HG03097 (cell line): ENCODE measurements at regions not wholly inside any gene's neighbourhood (a gene's known extent, or its start where the extent isn't known, plus 50 kb on each side); places are given as distances from the start of the nearest gene placed in this dataset.
"Not testable (repeated sequence)": the region's sequence is repeated elsewhere in the genome, so short reads cannot be mapped to it uniquely, and the experiment has no call there.

Experiments used
- ATAC-seq: cut with Tn5 transposase; IDR thresholded peaks from one replicate; pipeline ENCODE4 v1.9.1; 2021; ENCODE audit not compliant: unreplicated experiment, low FRiP score

DNA sequence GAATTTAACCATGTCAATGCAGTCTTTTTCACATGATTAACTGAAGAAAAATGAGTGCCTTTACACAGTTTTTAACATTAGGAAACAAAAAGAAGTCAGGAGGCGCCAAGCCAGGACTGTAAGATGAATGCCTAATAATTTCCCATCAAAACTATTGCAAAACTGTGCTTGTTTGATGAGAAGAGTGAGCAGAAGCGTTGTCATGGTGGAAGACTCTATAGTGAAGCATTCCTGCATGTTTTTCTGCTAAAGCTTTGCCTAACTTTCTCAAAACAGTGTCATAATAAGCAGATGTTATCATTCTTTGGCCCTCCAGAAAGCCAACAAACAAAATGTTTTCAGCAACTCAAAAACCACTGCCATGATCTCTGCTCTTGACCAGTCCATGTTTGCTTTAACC is 156.8 kb upstream of the CDIN1 start:
- no peak for ATAC-seq

DNA sequence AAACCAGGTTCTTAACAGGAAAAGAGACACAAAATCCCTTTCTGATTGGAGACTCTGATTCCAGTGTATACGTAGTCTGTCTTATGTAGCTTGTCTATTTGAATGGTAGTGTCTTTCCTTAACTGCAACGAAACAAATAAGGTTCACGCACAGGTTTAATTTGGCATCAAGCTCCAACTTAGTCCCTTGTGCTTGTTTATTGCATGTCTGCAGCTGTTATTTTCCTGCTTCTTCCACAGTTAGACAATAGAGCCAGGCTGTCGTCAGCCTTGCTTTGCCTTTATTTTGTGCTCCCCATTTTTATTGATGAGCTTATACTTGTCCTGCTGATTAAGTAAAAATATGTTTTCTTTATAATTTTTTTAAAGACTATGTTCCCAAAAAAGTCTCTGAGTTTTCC is 152.7 kb upstream of the CDIN1 start:
- no peak for ATAC-seq

- ATAC-seq = no peak
Measured at GRCh38 chr15:36428102-36428845, 151.2 kb upstream of the CDIN1 start.

- ATAC-seq = no peak
Measured at GRCh38 chr15:36429707-36430106, 149.7 kb upstream of the CDIN1 start.

- no peak for ATAC-seq
Measured at GRCh38 chr15:36430280-36430679, 149.1 kb upstream of the CDIN1 start.

GRCh38 chr15:36430726-36431265 is 148.6 kb upstream of the CDIN1 start:
- no peak for ATAC-seq

GRCh38 chr15:36432161-36432560 is 147.3 kb upstream of the CDIN1 start:
- ATAC-seq = no peak

DNA sequence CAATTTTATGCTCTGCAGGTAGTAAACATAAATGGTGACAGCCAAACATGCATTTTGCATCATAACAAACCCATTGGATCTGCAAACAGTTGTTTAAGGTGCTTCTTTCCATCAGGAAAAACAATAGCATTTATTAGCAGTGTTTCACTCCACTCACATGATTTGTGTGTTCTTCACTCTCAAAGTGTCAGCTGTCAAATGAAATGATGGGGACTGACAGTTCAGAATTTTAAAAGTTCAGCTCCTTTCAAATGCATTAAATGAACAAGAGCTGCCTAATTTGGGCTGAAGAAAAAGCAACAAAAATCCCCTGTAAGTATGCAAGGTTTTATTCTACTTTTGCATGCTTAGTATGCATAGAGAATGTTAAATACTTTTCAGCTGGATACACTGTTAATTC is 145.2 kb upstream of the CDIN1 start:
- ATAC-seq = no peak

DNA sequence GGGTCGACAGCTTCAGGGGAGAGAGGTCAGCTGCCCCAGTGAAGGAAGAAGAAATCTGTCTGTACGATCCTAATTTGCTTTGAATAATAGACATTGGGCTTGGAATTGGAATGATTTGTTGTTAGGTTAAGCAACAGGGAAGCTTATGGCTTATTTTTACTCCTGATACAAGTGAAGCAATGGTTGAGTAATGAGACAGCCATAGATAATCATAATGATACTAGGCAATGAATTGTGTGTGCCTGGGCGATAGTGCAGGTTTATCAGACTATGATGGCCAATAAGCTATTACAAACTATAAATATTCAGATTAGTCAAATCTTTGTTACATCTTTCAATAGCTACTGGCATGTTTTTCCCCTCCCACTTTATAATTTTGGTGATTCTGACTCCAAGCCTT is 140.9 kb upstream of the CDIN1 start:
- ATAC-seq = no peak

DNA sequence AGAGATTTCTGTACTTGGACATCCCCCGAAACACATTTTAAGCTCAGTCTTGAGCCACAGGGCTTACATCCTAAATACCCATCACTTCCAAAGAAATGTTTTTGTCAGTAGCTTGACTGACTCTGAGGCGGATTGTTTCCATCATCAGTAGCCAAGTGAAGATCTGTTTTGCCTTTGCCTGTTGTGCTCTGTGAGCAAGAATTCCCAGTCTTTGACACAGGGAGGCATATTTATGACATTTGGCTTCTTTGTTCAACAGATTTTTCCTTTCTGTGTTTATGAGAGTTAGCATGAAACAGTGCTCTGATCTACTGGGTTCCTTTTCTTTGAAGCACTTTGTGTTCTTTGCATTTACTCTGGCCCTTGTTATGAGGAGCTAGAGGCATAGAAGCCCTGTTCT is 132.1 kb upstream of the CDIN1 start:
- no peak for ATAC-seq

DNA sequence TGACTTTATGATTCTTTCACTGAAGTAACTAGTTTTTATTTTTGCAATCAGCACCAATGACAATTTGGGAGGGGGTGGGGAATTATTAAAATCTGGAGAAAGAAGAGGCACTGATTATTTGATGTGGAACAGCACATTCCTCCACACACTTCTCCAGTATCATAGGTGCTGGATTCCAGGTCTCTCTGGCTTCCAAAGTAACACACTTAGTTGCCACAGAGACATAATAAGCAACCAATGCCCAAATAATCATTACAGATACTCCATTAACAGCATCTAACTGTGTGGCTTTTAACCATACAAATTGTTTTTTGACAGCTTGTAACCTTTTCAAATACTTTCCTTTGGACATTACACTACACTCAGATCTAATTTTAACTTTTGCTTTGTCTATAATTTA is 131.0 kb upstream of the CDIN1 start:
- no peak for ATAC-seq

- no peak for ATAC-seq
Measured at GRCh38 chr15:36449084-36449661, 130.3 kb upstream of the CDIN1 start.

DNA sequence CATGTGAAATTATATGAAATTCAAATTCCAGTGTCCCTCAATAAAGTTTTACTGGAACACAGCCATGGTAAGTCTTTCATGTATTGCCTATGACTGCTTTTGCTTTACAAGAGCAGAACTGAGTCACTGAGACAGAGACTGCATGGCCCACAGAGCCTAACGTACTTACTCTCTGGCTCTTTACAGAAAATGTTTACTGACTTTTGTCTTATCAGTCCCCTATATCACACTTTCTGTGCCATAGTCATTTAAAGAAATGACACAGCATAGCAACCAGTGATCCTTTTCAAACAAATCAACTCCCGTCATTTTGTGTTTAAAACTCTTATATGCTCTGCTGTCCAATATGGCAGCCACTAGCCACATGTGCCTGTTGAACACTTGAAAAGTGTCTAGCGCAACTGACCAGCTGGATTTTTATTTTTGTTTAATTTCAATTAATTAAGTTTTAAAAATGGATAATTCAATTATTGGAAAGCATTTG is 129.7 kb upstream of the CDIN1 start:
- ATAC-seq = no peak

DNA sequence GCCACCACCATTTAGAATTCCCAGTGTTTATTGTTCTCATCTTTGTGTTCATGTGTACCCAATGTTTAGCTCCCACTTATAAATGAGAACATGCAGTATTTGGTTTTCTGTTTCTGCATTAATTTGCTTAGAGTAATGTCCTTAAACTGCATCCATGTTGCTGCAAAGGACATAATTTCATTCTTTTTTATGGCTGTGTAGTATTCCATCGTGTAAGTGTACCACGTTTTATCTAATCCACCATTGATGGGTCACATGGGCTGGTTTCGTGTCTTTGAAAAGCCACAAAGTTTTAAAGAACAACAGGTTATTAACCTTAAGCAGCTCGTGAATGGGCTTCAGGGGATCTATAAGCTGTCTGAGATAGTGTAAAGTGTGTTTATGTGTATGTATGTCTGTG is 125.2 kb upstream of the CDIN1 start:
- not testable (repeated sequence) for ATAC-seq

GRCh38 chr15:36458411-36458810 is 121.0 kb upstream of the CDIN1 start:
- no peak for ATAC-seq

DNA sequence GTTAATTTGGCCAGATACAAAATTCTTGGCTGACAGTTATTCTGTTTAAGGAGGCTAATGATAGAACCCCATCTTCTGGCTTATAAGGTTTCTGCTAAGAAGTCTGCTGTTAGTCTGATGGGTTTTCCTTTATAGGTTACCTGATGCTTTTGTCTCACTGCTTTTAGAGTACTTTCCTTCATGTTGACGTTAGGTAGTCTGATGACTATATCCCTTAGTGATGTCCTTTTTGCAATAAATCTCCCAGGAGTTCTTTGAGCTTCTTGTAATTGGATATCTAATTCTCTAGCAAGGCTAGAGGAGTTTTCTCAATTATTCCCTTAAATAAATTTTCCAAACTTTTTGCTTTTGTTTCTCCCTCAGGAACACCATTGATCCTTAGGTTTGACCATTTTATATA is 114.1 kb upstream of the CDIN1 start:
- ATAC-seq = no peak

DNA sequence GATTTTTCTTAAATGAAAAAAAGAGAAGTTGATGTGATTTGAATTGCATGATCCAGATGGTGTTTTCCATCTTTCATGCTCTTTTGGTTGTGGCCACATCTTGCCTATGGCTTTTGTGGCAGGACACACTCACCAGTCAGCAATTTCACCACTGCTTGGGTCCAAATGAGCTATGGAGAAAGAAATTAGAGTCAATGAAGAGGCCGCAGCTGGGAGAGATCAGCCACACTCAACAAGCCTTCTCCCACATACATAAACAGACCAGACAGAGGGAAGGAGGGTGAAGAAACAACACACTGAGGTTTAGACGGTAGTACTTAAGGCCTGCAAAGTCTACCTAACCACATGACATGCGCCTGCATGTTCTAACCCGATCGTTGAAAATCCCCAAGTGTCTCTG is 110.7 kb upstream of the CDIN1 start:
- ATAC-seq = no peak

GRCh38 chr15:36469311-36469966 is 110.0 kb upstream of the CDIN1 start:
- no peak for ATAC-seq

- ATAC-seq = no peak
Measured at GRCh38 chr15:36472672-36473071, 106.8 kb upstream of the CDIN1 start.

DNA sequence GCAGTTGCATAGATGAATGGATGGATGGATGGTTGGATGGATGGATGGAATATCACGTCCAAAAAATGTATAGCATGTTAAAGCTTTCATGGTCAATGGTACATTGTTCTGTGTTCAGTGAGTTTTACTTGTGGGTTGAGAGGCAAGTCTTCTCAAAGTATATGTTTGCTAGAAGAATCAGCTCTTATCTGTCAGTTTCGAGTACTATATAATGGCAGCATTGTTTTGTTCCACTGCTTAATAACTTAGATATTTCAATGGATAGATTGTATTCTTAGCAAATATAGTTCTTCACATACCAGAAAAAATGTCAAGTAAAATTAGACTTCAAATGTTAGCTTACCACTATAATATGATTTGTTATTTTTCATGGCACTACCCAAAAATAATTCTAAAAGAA is 100.9 kb upstream of the CDIN1 start:
- ATAC-seq = no peak

DNA sequence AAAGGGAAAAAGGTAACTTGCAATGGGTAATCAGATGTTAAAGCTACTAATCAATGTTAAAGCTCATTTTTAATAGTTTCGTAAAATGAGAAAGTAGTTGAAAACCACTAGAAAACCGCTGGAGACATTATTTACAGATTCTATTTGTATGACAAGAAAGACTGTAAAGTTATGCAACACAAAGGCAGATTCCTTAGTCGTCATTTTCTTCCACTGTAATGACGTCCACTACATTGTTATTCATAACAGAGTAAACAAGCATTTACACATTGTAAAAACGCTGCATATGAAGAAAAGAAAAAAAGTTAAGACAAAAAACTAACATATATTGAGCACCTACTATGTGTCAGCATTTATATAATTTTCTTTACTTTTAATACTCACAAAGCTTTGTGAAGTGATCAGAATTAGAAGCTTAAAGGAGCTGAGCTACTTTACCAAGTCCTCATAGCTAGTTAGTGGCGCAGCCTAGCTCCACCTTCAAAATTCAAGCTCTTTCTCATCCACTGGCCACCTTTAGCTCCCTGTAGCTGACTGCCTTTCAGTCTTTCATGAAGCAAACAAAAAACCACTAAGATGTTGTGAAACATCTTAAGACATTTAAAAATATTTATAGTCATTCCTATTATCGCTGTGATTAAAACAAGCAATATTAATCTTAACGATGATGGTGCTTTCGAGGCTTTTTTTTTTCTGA is 100.1 kb upstream of the CDIN1 start:
- no peak for ATAC-seq
